ENCODE measurements at regions not wholly inside any gene's neighbourhood (a gene's known extent, or its start where the extent isn't known, plus 50 kb on each side); places are given as distances from the start of the nearest gene placed in this dataset.
A peak's percentile ranks its signal among the peaks of the same experiment; 100 is the strongest.
"Not testable (repeated sequence)": the region's sequence is repeated elsewhere in the genome, so short reads cannot be mapped to it uniquely, and the experiment has no call there.

DNA sequence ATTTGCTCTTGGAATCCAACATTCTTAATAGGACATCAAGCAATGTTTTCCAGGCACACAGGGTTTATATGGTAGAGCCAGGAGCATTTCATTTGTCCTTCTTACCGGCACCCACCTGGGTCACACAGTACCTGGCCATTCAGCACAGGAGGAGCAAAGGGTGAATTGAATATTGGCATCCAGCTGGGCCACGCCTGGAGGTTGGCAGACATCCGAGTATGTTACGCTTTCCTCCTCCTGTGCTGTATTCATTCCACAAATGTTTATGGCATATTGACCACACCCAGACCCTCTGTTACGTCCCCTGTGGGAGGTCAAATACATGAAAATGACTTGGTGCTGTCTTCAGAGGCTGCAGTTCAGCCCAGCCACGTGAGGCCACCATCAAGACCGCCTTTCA is 206.2 kb downstream of the RTP5 start:
- H3K9me3 ChIP-seq (ENCODE audit: low read length), result no peaks in the 10 kb centered on the region
- H3K27ac ChIP-seq (ENCODE audit: low read depth, low read length), result no peak overlapping the region
- no peak overlapping the region for H3K4me3 ChIP-seq (ENCODE audit: low read depth in 1 of 2, low read length in 2 of 2)
- H3K36me3 ChIP-seq (ENCODE audit: insufficient read depth, low read length), result no peaks in the 10 kb centered on the region
- H3K4me1 ChIP-seq (ENCODE audit: insufficient read depth, low read length), result no peaks in the 10 kb centered on the region
- H3K27me3 ChIP-seq (ENCODE audit: control insufficient read depth in 1 of 2, insufficient read depth in 2 of 2, low read length in 2 of 2), result no peaks in the 10 kb centered on the region
- H3K9ac ChIP-seq (ENCODE audit: low read length), result no peak overlapping the region

GRCh38 chr2:242076184-242076583 is 206.7 kb downstream of the RTP5 start:
- H3K9me3 ChIP-seq (ENCODE audit: low read length); H3K4me3 ChIP-seq (ENCODE audit: low read depth in 1 of 2, low read length in 2 of 2); H3K27me3 ChIP-seq (ENCODE audit: control insufficient read depth in 1 of 2, insufficient read depth in 2 of 2, low read length in 2 of 2); H3K9ac ChIP-seq (ENCODE audit: low read length); H3K4me1 ChIP-seq (ENCODE audit: insufficient read depth, low read length); H3K27ac ChIP-seq (ENCODE audit: low read depth, low read length); H3K36me3 ChIP-seq (ENCODE audit: insufficient read depth, low read length): not testable (repeated sequence)

DNA sequence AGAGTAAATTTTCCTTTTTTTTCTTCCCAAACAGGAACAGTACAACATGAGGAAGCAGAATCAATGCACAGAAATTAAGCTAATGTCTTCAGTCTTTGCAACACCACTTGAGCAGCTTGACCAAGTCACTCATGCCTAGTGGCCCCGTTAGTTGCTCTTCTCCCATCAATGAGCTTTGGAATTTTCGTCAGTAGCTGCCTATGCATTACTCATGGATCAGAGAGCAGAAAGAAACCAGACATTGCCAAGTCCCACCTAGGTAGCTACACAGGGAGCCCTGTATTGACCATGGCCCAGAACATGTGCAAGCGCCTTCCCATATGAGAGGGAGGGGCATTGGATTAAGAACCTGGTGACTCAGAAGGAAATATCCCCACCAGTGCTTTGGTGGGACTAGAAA is 208.9 kb downstream of the RTP5 start:
- not testable (repeated sequence) for H3K27me3 ChIP-seq (ENCODE audit: control insufficient read depth in 1 of 2, insufficient read depth in 2 of 2, low read length in 2 of 2); H3K27ac ChIP-seq (ENCODE audit: low read depth, low read length); H3K36me3 ChIP-seq (ENCODE audit: insufficient read depth, low read length); H3K9me3 ChIP-seq (ENCODE audit: low read length); H3K4me1 ChIP-seq (ENCODE audit: insufficient read depth, low read length); H3K4me3 ChIP-seq (ENCODE audit: low read depth in 1 of 2, low read length in 2 of 2); H3K9ac ChIP-seq (ENCODE audit: low read length)

DNA sequence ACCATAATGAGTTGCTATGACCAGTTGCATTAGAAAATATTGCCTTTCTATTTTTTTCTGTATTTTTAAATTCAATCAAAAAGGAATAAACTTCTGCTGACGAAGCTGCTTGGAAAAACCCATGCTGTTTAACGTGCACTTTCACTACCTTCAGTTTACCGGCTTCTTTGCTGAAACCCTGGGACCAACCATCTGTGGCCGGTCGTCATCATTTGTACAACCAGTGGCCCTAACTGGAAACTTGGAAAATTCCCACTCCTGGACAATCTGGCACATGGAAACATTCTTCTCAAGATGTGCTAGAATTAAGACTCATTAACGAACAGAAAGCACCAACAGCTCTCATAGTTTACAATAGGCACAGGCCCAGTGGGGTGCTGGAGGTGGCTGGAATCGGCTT is 210.3 kb downstream of the RTP5 start:
- not testable (repeated sequence) for H3K27me3 ChIP-seq (ENCODE audit: control insufficient read depth in 1 of 2, insufficient read depth in 2 of 2, low read length in 2 of 2); H3K4me3 ChIP-seq (ENCODE audit: low read depth in 1 of 2, low read length in 2 of 2); H3K36me3 ChIP-seq (ENCODE audit: insufficient read depth, low read length); H3K9me3 ChIP-seq (ENCODE audit: low read length); H3K4me1 ChIP-seq (ENCODE audit: insufficient read depth, low read length); H3K9ac ChIP-seq (ENCODE audit: low read length); H3K27ac ChIP-seq (ENCODE audit: low read depth, low read length)

DNA sequence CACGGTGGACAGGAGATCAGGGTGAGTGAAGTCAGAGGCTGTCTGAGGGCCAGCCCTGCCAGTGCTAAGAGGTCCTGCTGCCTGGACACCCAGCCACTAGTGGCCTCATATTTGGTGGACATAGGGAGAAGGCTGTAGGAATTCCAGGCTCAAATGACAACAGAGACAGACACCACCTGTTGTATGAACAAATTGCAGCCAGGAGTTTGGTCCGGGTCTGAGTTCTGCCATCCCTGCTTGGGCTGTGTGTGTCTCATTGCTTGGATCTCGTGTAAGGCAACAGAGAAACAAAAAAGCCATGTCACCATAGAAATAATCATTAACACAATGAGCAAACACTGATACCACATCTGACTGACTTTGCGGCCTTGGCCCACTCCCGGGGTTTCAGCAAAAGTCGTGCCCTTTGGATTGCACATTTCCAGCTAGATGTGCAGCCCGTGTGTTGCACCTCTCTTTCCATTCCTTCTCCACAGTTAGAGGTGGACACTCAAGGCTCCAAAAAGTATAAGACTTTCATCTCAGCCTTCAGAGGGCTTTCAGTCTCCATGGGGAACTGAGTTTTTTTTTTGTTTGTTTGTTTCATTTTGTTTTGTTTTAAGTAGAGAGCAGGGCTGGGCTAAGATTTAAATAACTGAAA is 211.2 kb downstream of the RTP5 start:
- H3K36me3 ChIP-seq (ENCODE audit: insufficient read depth, low read length); H3K27me3 ChIP-seq (ENCODE audit: control insufficient read depth in 1 of 2, insufficient read depth in 2 of 2, low read length in 2 of 2); H3K9ac ChIP-seq (ENCODE audit: low read length); H3K27ac ChIP-seq (ENCODE audit: low read depth, low read length); H3K9me3 ChIP-seq (ENCODE audit: low read length); H3K4me3 ChIP-seq (ENCODE audit: low read depth in 1 of 2, low read length in 2 of 2); H3K4me1 ChIP-seq (ENCODE audit: insufficient read depth, low read length): not testable (repeated sequence)

- H3K9me3 ChIP-seq (ENCODE audit: low read length); H3K27me3 ChIP-seq (ENCODE audit: control insufficient read depth in 1 of 2, insufficient read depth in 2 of 2, low read length in 2 of 2); H3K4me3 ChIP-seq (ENCODE audit: low read depth in 1 of 2, low read length in 2 of 2); H3K4me1 ChIP-seq (ENCODE audit: insufficient read depth, low read length); H3K9ac ChIP-seq (ENCODE audit: low read length); H3K27ac ChIP-seq (ENCODE audit: low read depth, low read length); H3K36me3 ChIP-seq (ENCODE audit: insufficient read depth, low read length): not testable (repeated sequence)
These were observed 214.5 kb downstream of the RTP5 start for GRCh38 chr2:242084034-242084433.

- H3K36me3 ChIP-seq (ENCODE audit: insufficient read depth, low read length); H3K27me3 ChIP-seq (ENCODE audit: control insufficient read depth in 1 of 2, insufficient read depth in 2 of 2, low read length in 2 of 2); H3K4me3 ChIP-seq (ENCODE audit: low read depth in 1 of 2, low read length in 2 of 2); H3K9ac ChIP-seq (ENCODE audit: low read length); H3K9me3 ChIP-seq (ENCODE audit: low read length); H3K27ac ChIP-seq (ENCODE audit: low read depth, low read length): not testable (repeated sequence)
- H3K4me1 ChIP-seq (ENCODE audit: insufficient read depth, low read length), result peaks cover 11% of the 10 kb centered on the region
These were observed 215.6 kb downstream of the RTP5 start for GRCh38 chr2:242085024-242085674.

- no peak overlapping the region for H3K4me3 ChIP-seq (ENCODE audit: low read depth in 1 of 2, low read length in 2 of 2)
- H3K4me1 ChIP-seq (ENCODE audit: insufficient read depth, low read length), result peaks cover 11% of the 10 kb centered on the region
- H3K27ac ChIP-seq (ENCODE audit: low read depth, low read length), result no peak overlapping the region
- H3K9me3 ChIP-seq (ENCODE audit: low read length), result no peaks in the 10 kb centered on the region
- no peaks in the 10 kb centered on the region for H3K36me3 ChIP-seq (ENCODE audit: insufficient read depth, low read length)
- H3K27me3 ChIP-seq (ENCODE audit: control insufficient read depth in 1 of 2, insufficient read depth in 2 of 2, low read length in 2 of 2), result no peaks in the 10 kb centered on the region
- no peak overlapping the region for H3K9ac ChIP-seq (ENCODE audit: low read length)
These were observed 216.6 kb downstream of the RTP5 start for GRCh38 chr2:242085941-242086621.

- not testable (repeated sequence) for H3K9me3 ChIP-seq (ENCODE audit: low read length); H3K27ac ChIP-seq (ENCODE audit: low read depth, low read length); H3K27me3 ChIP-seq (ENCODE audit: control insufficient read depth in 1 of 2, insufficient read depth in 2 of 2, low read length in 2 of 2); H3K36me3 ChIP-seq (ENCODE audit: insufficient read depth, low read length); H3K9ac ChIP-seq (ENCODE audit: low read length)
- peak overlapping the region; percentile 20 to 47 for H3K4me3 ChIP-seq (ENCODE audit: low read depth in 1 of 2, low read length in 2 of 2)
- H3K4me1 ChIP-seq (ENCODE audit: insufficient read depth, low read length), result peaks cover 11% of the 10 kb centered on the region
These were observed 218.5 kb downstream of the RTP5 start for GRCh38 chr2:242088044-242088443.

DNA sequence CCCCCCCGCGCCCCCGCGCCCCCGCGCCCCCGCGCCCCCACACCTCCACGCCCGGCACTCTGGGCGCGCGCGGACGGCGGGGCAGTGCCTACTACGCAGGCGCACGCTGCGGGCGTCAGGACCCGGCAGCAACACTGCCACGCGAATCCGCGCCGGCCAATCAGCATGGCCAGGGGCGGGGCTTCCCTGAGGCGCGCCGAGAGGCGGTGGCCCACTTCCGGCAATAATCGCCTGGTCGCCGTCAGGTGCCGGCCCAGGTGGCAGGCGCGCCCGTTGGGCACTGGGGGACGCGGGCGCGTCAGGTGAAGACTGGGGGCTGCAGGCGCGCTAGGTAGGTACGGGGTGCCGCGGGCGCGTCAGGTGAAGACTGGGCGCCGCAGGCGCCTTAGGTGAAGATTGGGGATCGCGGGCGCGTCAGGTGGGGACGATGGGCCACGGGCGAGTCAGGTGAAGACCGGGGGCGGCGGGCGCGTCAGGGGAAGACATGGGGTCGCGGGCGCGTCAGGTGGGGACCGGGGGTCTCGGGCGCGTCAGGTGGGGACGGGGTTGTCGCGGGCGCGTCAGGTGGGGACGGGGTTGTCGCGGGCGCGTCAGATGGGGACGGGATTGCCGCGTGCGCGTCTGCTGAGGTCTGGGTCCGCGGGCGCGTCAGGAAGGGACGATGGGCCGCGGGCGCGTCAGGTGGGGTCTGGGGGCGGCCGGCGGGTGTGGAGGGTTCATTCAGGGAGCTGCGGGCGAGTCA is 219.1 kb downstream of the RTP5 start:
- H3K4me1 ChIP-seq (ENCODE audit: insufficient read depth, low read length), result peaks cover 11% of the 10 kb centered on the region
- H3K36me3 ChIP-seq (ENCODE audit: insufficient read depth, low read length), result no peaks in the 10 kb centered on the region
- H3K9me3 ChIP-seq (ENCODE audit: low read length), result no peaks in the 10 kb centered on the region
- no peak overlapping the region for H3K27ac ChIP-seq (ENCODE audit: low read depth, low read length)
- H3K9ac ChIP-seq (ENCODE audit: low read length), result no peak overlapping the region
- peak overlapping the region; percentile 55 to 89 for H3K4me3 ChIP-seq (ENCODE audit: low read depth in 1 of 2, low read length in 2 of 2)
- H3K27me3 ChIP-seq (ENCODE audit: control insufficient read depth in 1 of 2, insufficient read depth in 2 of 2, low read length in 2 of 2), result no peaks in the 10 kb centered on the region

GRCh38 chr2:242089213-242089549 is 219.7 kb downstream of the RTP5 start:
- not testable (repeated sequence) for H3K27ac ChIP-seq (ENCODE audit: low read depth, low read length); H3K9ac ChIP-seq (ENCODE audit: low read length); H3K27me3 ChIP-seq (ENCODE audit: control insufficient read depth in 1 of 2, insufficient read depth in 2 of 2, low read length in 2 of 2); H3K36me3 ChIP-seq (ENCODE audit: insufficient read depth, low read length); H3K4me3 ChIP-seq (ENCODE audit: low read depth in 1 of 2, low read length in 2 of 2); H3K9me3 ChIP-seq (ENCODE audit: low read length)
- peaks cover 11% of the 10 kb centered on the region for H3K4me1 ChIP-seq (ENCODE audit: insufficient read depth, low read length)
